GM13976 (cell line): ENCODE measurements at regions not wholly inside any gene's neighbourhood (a gene's known extent, or its start where the extent isn't known, plus 50 kb on each side); places are given as distances from the start of the nearest gene placed in this dataset.

Source experiments
- DNase-seq: peaks from one replicate; pipeline ENCODE4 v3.0.0; 2012; ENCODE audit warnings: low spot score
- in situ Hi-C: fragments of 300-500 bp; cut with MboI; formaldehyde crosslinking; loops from one replicate; pipeline ENCODE4 v1.12.0; 2022; ENCODE audit warnings: low sequenced_read_pairs, mixed read lengths, inconsistent platforms; ENCODE audit not compliant: unreplicated experiment
- TF ChIP-seq, protein P1 (sequence below): IDR thresholded peaks from 2 replicates; pipeline ENCODE4 v1.5.1; 2012; ENCODE audit warnings: borderline replicate concordance, mild to moderate bottlenecking; ENCODE audit not compliant: insufficient read depth; ENCODE audit errors: extremely low read depth, missing control alignments, control extremely low read depth

GRCh38 chr7:18345641-18346234 lies 149.8 kb upstream of the HDAC9 start:
- no peak for DNase-seq
- in situ Hi-C loops, result loop anchor here (10.0 kb wide), 1 partner anchor 641 kb away; no protein-coding TSS in a partner anchor
- TF ChIP-seq, protein P1, sequence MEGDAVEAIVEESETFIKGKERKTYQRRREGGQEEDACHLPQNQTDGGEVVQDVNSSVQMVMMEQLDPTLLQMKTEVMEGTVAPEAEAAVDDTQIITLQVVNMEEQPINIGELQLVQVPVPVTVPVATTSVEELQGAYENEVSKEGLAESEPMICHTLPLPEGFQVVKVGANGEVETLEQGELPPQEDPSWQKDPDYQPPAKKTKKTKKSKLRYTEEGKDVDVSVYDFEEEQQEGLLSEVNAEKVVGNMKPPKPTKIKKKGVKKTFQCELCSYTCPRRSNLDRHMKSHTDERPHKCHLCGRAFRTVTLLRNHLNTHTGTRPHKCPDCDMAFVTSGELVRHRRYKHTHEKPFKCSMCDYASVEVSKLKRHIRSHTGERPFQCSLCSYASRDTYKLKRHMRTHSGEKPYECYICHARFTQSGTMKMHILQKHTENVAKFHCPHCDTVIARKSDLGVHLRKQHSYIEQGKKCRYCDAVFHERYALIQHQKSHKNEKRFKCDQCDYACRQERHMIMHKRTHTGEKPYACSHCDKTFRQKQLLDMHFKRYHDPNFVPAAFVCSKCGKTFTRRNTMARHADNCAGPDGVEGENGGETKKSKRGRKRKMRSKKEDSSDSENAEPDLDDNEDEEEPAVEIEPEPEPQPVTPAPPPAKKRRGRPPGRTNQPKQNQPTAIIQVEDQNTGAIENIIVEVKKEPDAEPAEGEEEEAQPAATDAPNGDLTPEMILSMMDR, result peak; percentile 58

GRCh38 chr7:18347170-18347569 lies 148.4 kb upstream of the HDAC9 start:
- no peak for DNase-seq
- TF ChIP-seq, protein P1, result no peak
- in situ Hi-C loops, result loop anchor here (10.0 kb wide), 1 partner anchor 642 kb away; no protein-coding TSS in a partner anchor

DNA sequence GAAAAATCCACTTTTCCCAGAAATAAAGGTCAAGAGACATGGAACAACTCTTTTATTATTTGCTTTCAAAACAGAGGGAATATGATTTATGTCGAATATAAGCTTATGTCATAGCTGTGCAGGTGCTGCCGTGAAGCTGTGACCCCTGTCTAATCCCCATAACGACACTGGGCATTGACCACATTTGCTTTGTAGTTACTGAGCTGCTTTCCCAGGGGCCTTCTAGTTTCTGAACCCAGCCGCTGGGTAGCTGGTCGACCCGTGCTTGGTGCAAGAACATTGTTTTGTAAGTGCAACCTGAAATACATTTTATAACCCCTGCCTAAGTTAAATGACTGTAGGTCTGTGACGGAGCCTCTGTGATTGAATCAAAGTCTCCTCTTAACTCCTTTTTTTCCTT lies 144.9 kb upstream of the HDAC9 start:
- in situ Hi-C loops, result loop anchor here (10.0 to 25.0 kb wide), 2 partner anchors 694 to 1312 kb away; no protein-coding TSS in a partner anchor
- TF ChIP-seq, protein P1, result no peak
- DNase-seq, result no peak

DNA sequence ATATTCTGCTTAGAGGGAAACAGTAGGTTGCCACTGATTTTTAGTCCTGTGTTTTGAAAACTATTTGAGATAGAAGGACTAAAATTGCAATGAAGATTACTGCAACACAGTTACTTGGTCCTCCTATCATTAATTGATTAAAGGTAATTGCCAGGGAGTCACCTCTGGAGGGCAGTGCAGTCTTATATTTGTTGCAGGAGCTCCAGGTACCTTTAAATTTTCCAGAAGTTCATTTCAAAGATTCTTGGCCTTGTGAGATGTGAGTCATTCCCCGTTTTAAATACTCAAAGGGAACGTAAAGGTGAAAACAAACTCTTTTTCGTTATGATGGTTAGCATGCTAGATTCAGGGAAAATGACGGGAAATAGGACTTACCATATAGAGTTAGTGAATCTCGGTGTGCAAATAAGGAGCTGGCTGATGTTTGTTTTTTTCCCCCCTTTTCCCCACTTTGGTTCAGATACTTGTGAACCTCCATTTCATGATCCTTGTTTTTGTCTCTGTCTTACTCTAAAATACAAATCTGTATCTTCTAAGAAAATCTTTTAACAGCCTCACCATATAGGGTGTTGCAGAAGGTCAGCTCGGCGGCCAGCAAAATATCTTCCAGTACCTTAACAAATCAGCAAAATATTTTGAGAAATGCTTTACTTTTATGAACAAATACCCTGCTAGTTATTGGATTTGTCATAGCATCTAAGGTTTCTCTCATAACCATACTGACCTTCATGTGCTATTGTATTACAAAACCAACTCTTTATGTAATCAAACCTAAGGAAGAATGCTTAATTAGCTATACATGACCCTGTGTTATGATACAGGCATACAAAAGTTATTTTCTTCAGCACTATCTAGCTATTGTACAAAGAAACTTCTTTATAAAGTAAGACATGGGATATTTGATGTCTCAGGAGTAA lies 143.0 kb upstream of the HDAC9 start:
- TF ChIP-seq, protein P1, result peak; percentile 65
- in situ Hi-C loops, result loop anchor here (10.0 to 25.0 kb wide), 2 partner anchors 692 to 1310 kb away; no protein-coding TSS in a partner anchor
- DNase-seq, result peak; percentile 12

DNA sequence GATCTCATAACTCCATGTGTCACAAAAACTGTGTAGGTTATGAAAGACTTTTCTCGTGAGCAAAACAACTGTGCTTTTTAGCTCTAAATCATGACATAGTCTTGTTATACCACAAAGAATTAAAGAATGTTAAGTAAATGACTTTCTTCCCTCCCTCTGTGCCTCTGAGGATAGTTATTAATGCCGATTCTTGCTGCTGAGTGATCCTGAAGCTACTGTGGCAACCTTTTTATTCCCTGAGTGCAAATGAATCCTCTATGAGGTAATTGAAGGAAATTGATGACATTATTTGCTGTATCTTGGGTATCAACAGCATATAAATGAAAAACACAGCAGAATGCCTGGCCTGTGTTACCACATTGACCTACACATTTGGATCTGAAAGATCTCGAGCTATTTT lies 142.2 kb upstream of the HDAC9 start:
- no peak for DNase-seq
- TF ChIP-seq, protein P1, result no peak
- in situ Hi-C loops, result loop anchor here (10.0 to 25.0 kb wide), 2 partner anchors 691 to 1309 kb away; no protein-coding TSS in a partner anchor
